ENCODE measurements at regions not wholly inside any gene's neighbourhood (a gene's known extent, or its start where the extent isn't known, plus 50 kb on each side); places are given as distances from the start of the nearest gene placed in this dataset.

DNA sequence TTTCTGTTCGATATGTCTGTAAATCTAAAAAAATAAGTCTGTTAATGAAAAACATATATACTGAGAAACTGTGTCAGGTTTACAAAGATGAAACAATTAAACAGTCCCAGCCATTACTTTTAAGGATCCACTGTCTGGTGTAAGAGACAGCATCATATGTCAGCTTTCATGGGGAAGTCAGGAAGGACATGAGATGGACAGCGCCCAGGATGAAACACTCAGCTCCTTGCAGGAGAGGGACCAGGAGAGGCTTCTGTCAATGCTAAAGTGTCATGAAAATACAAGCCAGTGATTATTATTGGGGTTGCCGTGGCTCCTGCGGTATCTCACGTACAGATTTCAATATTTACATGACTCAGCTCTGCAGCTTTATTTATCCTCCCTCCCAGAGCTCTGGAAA lies 1524.6 kb downstream of the TBC1D22A start:
- TF ChIP-seq, protein P1, sequence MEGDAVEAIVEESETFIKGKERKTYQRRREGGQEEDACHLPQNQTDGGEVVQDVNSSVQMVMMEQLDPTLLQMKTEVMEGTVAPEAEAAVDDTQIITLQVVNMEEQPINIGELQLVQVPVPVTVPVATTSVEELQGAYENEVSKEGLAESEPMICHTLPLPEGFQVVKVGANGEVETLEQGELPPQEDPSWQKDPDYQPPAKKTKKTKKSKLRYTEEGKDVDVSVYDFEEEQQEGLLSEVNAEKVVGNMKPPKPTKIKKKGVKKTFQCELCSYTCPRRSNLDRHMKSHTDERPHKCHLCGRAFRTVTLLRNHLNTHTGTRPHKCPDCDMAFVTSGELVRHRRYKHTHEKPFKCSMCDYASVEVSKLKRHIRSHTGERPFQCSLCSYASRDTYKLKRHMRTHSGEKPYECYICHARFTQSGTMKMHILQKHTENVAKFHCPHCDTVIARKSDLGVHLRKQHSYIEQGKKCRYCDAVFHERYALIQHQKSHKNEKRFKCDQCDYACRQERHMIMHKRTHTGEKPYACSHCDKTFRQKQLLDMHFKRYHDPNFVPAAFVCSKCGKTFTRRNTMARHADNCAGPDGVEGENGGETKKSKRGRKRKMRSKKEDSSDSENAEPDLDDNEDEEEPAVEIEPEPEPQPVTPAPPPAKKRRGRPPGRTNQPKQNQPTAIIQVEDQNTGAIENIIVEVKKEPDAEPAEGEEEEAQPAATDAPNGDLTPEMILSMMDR (IDR thresholded peaks at IDR 0.05) = no peak
- no peak for TF ChIP-seq POLR2AphosphoS5 (IDR thresholded peaks at IDR 0.05; ENCODE audit: low read depth, low read length)
- TF ChIP-seq SIN3A (IDR thresholded peaks at IDR 0.05; ENCODE audit: borderline replicate concordance, insufficient read depth, low read depth, low read length) = no peak
- TF ChIP-seq, protein P2, sequence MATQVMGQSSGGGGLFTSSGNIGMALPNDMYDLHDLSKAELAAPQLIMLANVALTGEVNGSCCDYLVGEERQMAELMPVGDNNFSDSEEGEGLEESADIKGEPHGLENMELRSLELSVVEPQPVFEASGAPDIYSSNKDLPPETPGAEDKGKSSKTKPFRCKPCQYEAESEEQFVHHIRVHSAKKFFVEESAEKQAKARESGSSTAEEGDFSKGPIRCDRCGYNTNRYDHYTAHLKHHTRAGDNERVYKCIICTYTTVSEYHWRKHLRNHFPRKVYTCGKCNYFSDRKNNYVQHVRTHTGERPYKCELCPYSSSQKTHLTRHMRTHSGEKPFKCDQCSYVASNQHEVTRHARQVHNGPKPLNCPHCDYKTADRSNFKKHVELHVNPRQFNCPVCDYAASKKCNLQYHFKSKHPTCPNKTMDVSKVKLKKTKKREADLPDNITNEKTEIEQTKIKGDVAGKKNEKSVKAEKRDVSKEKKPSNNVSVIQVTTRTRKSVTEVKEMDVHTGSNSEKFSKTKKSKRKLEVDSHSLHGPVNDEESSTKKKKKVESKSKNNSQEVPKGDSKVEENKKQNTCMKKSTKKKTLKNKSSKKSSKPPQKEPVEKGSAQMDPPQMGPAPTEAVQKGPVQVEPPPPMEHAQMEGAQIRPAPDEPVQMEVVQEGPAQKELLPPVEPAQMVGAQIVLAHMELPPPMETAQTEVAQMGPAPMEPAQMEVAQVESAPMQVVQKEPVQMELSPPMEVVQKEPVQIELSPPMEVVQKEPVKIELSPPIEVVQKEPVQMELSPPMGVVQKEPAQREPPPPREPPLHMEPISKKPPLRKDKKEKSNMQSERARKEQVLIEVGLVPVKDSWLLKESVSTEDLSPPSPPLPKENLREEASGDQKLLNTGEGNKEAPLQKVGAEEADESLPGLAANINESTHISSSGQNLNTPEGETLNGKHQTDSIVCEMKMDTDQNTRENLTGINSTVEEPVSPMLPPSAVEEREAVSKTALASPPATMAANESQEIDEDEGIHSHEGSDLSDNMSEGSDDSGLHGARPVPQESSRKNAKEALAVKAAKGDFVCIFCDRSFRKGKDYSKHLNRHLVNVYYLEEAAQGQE (IDR thresholded peaks at IDR 0.05; ENCODE audit: insufficient read depth in 1 of 2, low read depth in 2 of 2, low read length in 1 of 2) = no peak
- TF ChIP-seq TCF7L2 (IDR thresholded peaks at IDR 0.05; ENCODE audit: low read depth, low read length) = no peak

Measured in Panc1 (cell line).